Endometrium (tissue), 2 donors: ENCODE measurements at regions not wholly inside any gene's neighbourhood (a gene's known extent, or its start where the extent isn't known, plus 50 kb on each side); places are given as distances from the start of the nearest gene placed in this dataset.
A peak's percentile ranks its signal among the peaks of the same experiment; 100 is the strongest.
"Not testable (repeated sequence)": the region's sequence is repeated elsewhere in the genome, so short reads cannot be mapped to it uniquely, and the experiment has no call there.

ENCODE experiments used
- FAIRE-seq: peaks from 2 replicates; lab custom pipeline; 2012; peaks lifted over from hg19 to GRCh38; lab: Jason Lieb, UNC
- donor health status: control.
- donor health status: control.

GRCh38 chr10:52950578-52950977 is 178.0 kb upstream of the MBL2 start:
- FAIRE-seq = no peak

GRCh38 chr10:52949899-52950298 is 177.3 kb upstream of the MBL2 start:
- FAIRE-seq = no peak

GRCh38 chr10:52946486-52946885 is 173.9 kb upstream of the MBL2 start:
- no peak for FAIRE-seq

DNA sequence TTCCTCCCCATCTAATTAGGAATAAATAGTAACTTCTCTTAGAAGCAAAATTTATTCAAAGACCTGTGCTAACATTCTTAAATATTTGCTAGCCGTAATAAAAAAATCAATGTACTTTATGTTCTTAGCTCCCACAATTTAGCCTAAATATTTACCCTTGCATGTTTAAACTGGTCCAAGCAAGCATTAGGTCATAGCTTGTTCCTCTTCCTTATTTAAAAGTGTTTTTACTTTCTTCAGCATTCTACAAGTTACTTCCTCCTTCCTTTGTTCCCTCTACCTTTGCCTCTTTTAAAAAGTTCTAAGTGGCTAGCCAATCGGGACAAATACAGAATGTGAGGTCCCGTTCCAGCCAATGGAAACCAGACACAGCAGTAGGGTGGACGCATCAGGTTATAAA is 172.9 kb upstream of the MBL2 start:
- not testable (repeated sequence) for FAIRE-seq

- FAIRE-seq = no peak
Observed at GRCh38 chr10:52940921-52941320, 168.3 kb upstream of the MBL2 start.

DNA sequence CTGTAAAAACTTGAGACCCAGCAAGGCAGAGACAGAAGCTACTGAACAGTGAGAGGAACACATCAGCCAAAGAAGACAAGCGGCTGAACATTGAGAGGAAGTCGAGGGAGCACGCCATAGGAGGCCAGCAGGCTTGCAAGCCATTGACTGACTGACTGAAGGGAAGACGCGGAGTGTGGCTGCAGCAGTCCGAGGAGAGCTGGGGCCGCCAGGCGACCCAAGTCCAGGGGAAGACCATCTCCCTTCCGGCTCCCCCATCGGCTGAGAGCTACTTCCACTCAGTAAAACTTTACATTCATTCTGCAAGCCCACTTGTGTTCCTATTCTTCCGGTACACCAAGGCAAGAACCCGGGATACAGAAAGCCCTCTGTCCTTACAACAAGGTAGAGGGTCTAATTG is 167.3 kb upstream of the MBL2 start:
- no peak for FAIRE-seq

GRCh38 chr10:52933748-52934147 is 161.2 kb upstream of the MBL2 start:
- no peak for FAIRE-seq

GRCh38 chr10:52927678-52928077 is 155.1 kb upstream of the MBL2 start:
- no peak for FAIRE-seq

GRCh38 chr10:52923520-52923919 is 150.9 kb upstream of the MBL2 start:
- no peak for FAIRE-seq

- FAIRE-seq = no peak
Observed at GRCh38 chr10:52918714-52919305, 146.2 kb upstream of the MBL2 start.

DNA sequence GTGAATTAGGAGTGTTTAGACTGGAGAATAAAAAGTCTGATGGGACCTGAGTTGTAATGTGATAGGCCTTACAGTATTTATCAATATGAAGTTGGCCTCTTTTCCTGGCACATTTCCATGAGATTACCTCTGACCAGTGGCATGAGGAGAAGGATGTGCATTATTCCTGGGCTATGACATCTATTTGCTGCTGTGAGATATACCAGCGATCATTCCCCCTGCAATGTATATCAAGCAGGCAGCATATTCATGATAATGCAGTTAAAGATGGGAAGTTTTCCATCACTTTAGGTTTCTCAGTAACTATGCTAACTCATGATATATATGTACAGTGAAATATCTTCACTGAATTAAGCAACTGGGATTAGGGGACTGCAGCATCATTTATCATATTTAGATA is 142.8 kb upstream of the MBL2 start:
- no peak for FAIRE-seq

DNA sequence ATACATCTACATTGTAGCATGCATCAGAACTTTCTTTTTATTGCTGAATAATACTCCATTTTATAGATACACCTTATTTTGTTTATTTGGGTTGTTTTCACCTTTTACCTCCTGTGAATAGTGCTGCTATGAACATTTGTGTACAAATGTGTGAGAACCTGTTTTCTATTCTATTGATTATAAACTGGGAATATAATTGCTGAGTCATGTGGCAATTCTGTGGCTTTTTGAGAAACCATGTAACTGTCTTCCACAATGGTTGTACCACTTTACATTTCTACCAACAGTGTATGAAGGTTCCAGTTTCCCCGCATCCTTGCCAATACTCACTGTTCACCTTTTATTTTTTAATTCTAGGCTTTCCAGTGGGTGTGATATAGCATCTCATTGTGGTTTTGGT is 138.6 kb upstream of the MBL2 start:
- FAIRE-seq = no peak

- no peak for FAIRE-seq
Observed at GRCh38 chr10:52908478-52908877, 135.9 kb upstream of the MBL2 start.

- no peak for FAIRE-seq
Observed at GRCh38 chr10:52906046-52906445, 133.5 kb upstream of the MBL2 start.

DNA sequence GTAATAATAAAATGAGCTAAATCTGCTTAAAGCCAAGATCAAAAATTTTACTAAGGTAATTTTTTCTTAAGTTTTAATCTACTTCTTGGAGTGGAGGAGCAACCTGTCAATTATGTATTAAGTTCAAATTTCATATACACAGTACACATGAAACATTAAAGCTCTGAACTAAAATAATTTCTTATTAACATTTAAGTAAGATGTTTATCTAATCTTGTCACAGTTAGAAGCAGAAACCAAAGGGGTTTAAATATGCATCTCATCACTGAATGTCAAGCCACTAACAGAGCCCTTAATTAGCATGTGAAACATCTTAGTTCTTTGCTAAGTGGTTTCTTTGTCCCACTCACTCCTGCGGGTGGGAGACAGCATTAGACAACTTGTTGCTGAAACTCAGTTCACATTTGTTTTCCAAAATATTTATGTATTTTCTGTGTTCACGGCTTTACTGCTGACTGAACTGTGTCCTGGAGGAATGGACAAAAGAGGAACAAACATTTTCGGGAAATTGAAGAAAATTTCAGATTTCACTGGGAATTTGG is 130.9 kb upstream of the MBL2 start:
- no peak for FAIRE-seq

- FAIRE-seq = no peak
Observed at GRCh38 chr10:52900593-52900992, 128.0 kb upstream of the MBL2 start.

GRCh38 chr10:52897162-52897561 is 124.6 kb upstream of the MBL2 start:
- no peak for FAIRE-seq

DNA sequence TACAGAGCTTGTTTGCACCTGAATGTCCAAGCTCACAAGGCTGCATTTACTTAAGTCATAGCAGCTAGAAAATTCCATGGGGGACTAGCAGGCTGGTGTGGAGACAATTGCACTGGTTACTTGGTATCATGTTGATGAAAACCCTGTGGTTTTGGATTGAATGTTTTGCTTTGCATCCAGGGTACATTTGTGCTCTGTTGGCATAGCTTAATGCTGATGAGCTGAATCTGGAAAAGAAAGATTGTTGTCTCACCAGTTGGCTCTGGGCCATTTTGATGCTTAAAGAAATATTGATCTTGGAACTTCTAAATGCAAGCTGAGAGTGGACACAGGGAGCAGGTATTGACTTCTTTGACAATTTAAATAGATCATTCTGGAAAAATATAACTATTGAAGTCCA is 122.5 kb upstream of the MBL2 start:
- FAIRE-seq = no peak

DNA sequence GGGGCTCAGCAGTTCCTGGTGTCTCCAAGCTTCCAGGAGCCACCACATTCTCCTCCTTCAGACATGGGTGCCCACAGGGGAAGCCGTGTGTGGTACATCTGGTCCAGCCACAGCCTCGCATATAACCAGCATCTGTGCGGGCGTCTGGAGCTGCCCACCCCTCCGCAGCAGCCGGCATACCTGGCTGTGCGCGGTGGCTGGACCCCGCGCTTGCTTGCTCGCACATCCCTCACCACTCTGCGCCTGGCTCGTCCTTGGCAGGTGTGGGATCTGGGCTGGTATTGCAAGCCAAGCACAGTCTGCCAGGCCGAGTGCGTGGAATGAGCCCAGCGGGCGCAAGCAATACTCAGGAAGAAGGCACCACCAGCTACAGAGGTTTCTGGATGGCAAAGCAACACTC is 117.7 kb upstream of the MBL2 start:
- FAIRE-seq = no peak

- FAIRE-seq = no peak
Observed at GRCh38 chr10:52889611-52890010, 117.0 kb upstream of the MBL2 start.

DNA sequence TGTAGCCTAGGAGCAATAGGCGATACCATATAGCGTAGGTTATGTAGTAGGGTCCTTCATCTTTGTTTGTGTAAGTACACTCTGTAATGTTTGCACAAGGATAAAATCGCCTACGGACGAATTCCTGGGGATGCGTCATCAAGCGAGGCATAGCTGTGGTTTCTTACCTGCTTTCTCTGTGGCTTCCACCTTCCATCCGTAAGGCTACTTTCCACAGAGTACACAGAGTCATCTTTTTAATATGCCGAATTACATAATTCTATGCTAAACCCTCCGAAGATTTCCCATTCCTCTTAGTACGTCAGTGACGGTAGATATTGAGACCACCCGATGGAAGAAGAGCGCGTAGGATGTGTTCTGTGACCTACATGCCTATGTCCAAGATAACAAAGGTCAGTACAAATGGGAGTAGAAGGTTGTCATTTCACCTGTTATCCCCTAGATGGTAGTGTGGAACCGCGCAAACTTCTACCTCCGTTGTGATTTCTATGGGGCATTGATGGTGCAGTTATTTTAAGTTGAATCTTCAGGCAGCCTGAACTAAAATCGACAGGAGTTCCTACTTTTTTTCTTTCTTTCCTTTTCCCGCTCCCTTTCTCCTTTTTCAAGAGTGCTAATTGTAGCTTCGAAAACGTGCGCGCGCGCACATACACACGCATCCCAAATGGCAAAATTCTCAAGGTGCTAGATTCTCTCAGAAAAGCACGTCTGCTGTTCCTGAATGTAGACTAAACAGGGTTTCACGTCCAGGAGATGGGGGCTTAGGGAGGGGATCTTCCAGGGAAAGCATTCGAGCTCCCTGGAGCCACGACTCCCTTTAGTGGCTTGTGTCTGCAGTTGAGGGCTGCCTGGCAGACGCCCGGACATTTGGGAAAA is 111.7 kb upstream of the MBL2 start:
- FAIRE-seq = peak; percentile 63

GRCh38 chr10:52879091-52879807 is 106.7 kb upstream of the MBL2 start:
- no peak for FAIRE-seq

GRCh38 chr10:52877451-52877850 is 104.9 kb upstream of the MBL2 start:
- FAIRE-seq = no peak
